HCT116 (cell line): ENCODE measurements at regions not wholly inside any gene's neighbourhood (a gene's known extent, or its start where the extent isn't known, plus 50 kb on each side); places are given as distances from the start of the nearest gene placed in this dataset.

ENCODE experiments used
- CTCF ChIP-seq, 3 experiments: fragments of 200-600 bp in 1 of 3; sonication (generic) in 1 of 3; IDR thresholded peaks in 2 of 3; conservative IDR thresholded peaks in 1 of 3; 2 replicates each; pipeline ENCODE4 v1.5.1; 2012 to 2017; ENCODE audit warnings: low read depth in 2 of 3, low read length in 2 of 3, antibody characterized with exemption in 1 of 3, borderline replicate concordance in 1 of 3, control low read depth in 1 of 3, mild to moderate bottlenecking in 1 of 3, mixed read lengths in 1 of 3, mixed run types in 1 of 3, moderate library complexity in 1 of 3; ENCODE audit not compliant: insufficient read depth in 1 of 3
- POLR2AphosphoS5 ChIP-seq: IDR thresholded peaks from 2 replicates; pipeline ENCODE4 v1.6.1; 2011; ENCODE audit warnings: mild to moderate bottlenecking, low read depth, low read length, moderate library complexity

GRCh38 chr6:144594585-144594984 lies 309.4 kb downstream of the UTRN start:
- no peak for TF ChIP-seq CTCF (IDR thresholded peaks at IDR 0.05 in 2 of 3, conservative IDR thresholded peaks at IDR 0.05 in 1 of 3; ENCODE audit: borderline replicate concordance in 1 of 3, insufficient read depth in 1 of 3, low read depth in 2 of 3, low read length in 2 of 3)
- TF ChIP-seq POLR2AphosphoS5, result no peak
